GM06990 (cell line): ENCODE measurements at regions not wholly inside any gene's neighbourhood (a gene's known extent, or its start where the extent isn't known, plus 50 kb on each side); places are given as distances from the start of the nearest gene placed in this dataset.

Experiments
- DNase-seq: peaks from one replicate; pipeline ENCODE4 v3.0.0-alpha.2; 2011; ENCODE audit not compliant: insufficient read length; ENCODE audit errors: extremely low read depth
- H3K27me3 ChIP-seq: replicated peaks from 2 replicates; pipeline ENCODE4 v1.6.0; 2011; ENCODE audit warnings: low read length; ENCODE audit not compliant: control insufficient read depth, insufficient read depth
- H3K36me3 ChIP-seq: 2 replicates; pipeline ENCODE4 v1.5.1; 2011; ENCODE audit warnings: low read length; ENCODE audit not compliant: control insufficient read depth, insufficient read depth
- H3K4me3 ChIP-seq: replicated peaks from 2 replicates; pipeline ENCODE4 v1.5.1; 2011; ENCODE audit warnings: low read depth, mild to moderate bottlenecking, control low read depth, low read length
- TF ChIP-seq, protein P1 (sequence below): IDR thresholded peaks from 2 replicates; pipeline ENCODE4 v1.5.1; 2011; ENCODE audit warnings: low read length, control low read depth, mild to moderate bottlenecking, inconsistent platforms; ENCODE audit not compliant: insufficient read depth, poor library complexity, severe bottlenecking

DNA sequence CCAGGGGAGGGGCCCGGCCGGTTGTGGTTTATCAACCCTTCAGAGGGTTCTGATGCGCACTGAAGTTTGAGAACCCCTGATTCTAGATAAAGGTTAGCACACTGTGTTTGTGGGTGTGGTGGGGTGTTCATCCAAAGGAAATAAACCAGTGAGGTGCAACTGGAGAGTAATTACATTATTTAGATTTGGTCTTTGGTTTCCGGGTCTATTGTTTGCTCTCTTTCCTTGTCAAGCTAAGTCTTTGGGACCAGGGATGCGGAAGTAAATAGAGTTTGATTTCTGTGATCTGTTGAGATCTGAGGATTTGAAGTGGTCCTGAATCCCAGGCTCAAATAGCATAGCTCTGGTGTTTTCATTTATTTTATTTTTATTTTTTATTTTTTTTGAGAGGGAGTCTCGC, 50.5 kb upstream of the CLMP start:
- no peak for DNase-seq
- TF ChIP-seq, protein P1, sequence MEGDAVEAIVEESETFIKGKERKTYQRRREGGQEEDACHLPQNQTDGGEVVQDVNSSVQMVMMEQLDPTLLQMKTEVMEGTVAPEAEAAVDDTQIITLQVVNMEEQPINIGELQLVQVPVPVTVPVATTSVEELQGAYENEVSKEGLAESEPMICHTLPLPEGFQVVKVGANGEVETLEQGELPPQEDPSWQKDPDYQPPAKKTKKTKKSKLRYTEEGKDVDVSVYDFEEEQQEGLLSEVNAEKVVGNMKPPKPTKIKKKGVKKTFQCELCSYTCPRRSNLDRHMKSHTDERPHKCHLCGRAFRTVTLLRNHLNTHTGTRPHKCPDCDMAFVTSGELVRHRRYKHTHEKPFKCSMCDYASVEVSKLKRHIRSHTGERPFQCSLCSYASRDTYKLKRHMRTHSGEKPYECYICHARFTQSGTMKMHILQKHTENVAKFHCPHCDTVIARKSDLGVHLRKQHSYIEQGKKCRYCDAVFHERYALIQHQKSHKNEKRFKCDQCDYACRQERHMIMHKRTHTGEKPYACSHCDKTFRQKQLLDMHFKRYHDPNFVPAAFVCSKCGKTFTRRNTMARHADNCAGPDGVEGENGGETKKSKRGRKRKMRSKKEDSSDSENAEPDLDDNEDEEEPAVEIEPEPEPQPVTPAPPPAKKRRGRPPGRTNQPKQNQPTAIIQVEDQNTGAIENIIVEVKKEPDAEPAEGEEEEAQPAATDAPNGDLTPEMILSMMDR, result no peak
- no peak overlapping the region for H3K4me3 ChIP-seq
- no peaks in the 10 kb centered on the region for H3K36me3 ChIP-seq
- no peaks in the 10 kb centered on the region; the same call in none of the 2 replicates for H3K27me3 ChIP-seq
